ENCODE measurements at regions not wholly inside any gene's neighbourhood (a gene's known extent, or its start where the extent isn't known, plus 50 kb on each side); places are given as distances from the start of the nearest gene placed in this dataset.

DNA sequence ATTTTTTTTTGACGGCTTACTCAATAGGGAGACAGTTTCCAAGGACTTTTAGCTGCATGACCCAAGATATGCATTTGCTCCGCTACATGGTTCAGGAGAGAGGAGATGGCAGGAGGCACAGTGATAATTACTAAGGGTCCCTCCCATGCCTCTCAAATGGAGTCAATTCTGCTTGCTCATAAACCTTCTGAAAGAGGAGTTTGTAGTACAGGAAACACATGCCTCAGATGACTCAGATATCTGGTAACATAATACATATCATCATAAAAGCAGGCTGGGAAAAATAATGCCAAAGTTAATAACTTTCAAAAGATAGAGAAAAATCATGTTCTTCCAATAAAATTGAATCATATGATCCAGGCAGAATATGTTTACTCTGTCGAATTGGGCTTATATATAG is 97.6 kb upstream of the DEFB112 start:
- DNase-seq: no peak
- ATAC-seq: no peak
- H3K27ac ChIP-seq: no peak overlapping the region
- no peaks in the 10 kb centered on the region for H3K9me3 ChIP-seq
- H3K36me3 ChIP-seq (replicated peaks in 1 of 2; ENCODE audit: insufficient read depth in 1 of 2, low read depth in 2 of 2): no peaks in the 10 kb centered on the region
- WGBS, 2 donors: 65 to 69% methylated on average over 3 of the region's 3 CpGs
- no peaks in the 10 kb centered on the region for H3K4me1 ChIP-seq
- H3K27me3 ChIP-seq: no peaks in the 10 kb centered on the region
- intact Hi-C loops (cut with DNase I): no loop called here
- TF ChIP-seq, protein P1, sequence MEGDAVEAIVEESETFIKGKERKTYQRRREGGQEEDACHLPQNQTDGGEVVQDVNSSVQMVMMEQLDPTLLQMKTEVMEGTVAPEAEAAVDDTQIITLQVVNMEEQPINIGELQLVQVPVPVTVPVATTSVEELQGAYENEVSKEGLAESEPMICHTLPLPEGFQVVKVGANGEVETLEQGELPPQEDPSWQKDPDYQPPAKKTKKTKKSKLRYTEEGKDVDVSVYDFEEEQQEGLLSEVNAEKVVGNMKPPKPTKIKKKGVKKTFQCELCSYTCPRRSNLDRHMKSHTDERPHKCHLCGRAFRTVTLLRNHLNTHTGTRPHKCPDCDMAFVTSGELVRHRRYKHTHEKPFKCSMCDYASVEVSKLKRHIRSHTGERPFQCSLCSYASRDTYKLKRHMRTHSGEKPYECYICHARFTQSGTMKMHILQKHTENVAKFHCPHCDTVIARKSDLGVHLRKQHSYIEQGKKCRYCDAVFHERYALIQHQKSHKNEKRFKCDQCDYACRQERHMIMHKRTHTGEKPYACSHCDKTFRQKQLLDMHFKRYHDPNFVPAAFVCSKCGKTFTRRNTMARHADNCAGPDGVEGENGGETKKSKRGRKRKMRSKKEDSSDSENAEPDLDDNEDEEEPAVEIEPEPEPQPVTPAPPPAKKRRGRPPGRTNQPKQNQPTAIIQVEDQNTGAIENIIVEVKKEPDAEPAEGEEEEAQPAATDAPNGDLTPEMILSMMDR (IDR thresholded peaks at IDR 0.05): no peak
- no peak for TF ChIP-seq POLR2A (IDR thresholded peaks at IDR 0.05)
- H3K4me3 ChIP-seq: no peak overlapping the region

DNA sequence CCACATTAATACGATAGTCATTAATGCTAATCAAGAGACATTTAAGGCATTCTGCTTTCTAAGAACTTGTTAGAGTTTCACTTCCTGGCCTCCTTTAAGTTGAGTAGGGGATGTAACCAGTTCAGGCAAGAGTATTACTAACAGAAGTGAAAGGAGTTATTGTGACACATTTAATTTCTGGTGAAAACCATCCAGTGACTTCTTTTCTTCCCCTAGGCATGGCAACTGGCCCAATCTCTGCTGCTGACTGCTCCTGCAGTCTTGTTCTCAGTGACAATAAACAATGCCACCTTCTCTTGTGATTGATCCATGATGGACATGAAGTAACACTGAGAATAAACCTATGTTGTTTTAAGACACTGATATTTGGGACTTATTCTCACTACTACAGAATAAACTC is 130.9 kb upstream of the DEFB112 start:
- H3K9me3 ChIP-seq: no peaks in the 10 kb centered on the region
- ATAC-seq: no peak
- TF ChIP-seq, protein P1 (IDR thresholded peaks at IDR 0.05): no peak
- TF ChIP-seq POLR2A (IDR thresholded peaks at IDR 0.05): no peak
- no peaks in the 10 kb centered on the region for H3K4me1 ChIP-seq
- intact Hi-C loops (cut with DNase I): no loop called here
- no peak overlapping the region for H3K4me3 ChIP-seq
- WGBS, 2 donors: 73 to 77% methylated on average over 1 of the region's 1 CpG
- H3K27me3 ChIP-seq: no peaks in the 10 kb centered on the region
- no peaks in the 10 kb centered on the region for H3K36me3 ChIP-seq (replicated peaks in 1 of 2; ENCODE audit: insufficient read depth in 1 of 2, low read depth in 2 of 2)
- H3K27ac ChIP-seq: no peak overlapping the region
- DNase-seq: no peak

DNA sequence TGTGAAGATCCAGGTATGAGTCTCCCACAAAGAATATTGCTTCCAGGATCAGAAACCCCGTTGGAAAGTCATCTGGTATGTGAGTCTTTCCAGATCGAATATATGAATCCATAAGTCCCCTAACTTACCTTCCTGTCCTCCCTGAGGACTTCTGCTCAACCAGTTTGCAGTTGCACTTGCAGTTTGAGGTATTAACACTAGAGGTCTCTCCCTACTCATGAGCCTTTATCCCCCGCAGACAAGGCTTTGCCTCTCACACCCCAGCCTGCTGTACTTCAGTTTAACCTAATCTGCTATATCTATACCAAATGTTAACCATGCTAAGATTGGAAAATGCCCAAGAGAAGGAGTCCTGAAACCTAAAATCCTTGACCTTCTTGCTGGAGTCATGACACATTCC is 135.3 kb upstream of the DEFB112 start:
- no peaks in the 10 kb centered on the region for H3K36me3 ChIP-seq (replicated peaks in 1 of 2; ENCODE audit: insufficient read depth in 1 of 2, low read depth in 2 of 2)
- ATAC-seq (no peak), DNase-seq (no peak)
- intact Hi-C loops (cut with DNase I): no loop called here
- no peak overlapping the region for H3K27ac ChIP-seq
- TF ChIP-seq, protein P1 (IDR thresholded peaks at IDR 0.05): no peak
- TF ChIP-seq POLR2A (IDR thresholded peaks at IDR 0.05): no peak
- no peaks in the 10 kb centered on the region for H3K27me3 ChIP-seq
- H3K4me1 ChIP-seq: no peaks in the 10 kb centered on the region
- WGBS, 2 donors: 17 to 31% methylated on average over 3 of the region's 3 CpGs
- H3K4me3 ChIP-seq: no peak overlapping the region
- H3K9me3 ChIP-seq: no peaks in the 10 kb centered on the region

DNA sequence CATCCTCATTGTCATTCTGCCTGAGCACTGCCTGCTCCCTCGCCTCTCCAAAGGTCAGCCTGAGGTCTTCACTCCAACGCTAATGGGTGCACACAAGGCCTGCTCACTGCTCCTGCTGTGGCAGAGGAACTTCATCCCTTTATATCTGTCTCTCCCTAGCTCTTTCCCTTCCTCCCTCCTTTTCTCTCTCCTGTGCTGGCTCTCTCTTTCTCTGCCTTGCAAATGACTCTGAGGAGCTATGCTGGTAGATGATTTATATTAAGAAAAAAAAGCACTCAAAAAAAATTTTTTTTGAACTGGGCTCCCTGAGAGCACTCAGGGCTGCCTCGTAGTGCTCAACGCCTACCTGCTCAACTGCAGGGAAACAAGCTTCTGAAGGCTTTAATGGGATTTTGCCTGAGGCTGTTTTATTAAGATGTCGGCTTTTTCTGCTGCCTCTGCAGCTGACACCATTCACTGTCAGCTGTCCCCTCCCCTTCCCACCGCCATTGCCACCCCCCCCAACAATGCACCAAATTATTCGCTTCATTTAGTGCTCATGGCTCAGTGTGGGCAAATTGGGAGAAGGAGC is 137.7 kb upstream of the DEFB112 start:
- intact Hi-C loops (cut with DNase I): no loop called here
- H3K27me3 ChIP-seq: no peaks in the 10 kb centered on the region
- 46 to 47% methylated on average over 7 of the region's 7 CpGs for WGBS, 2 donors
- DNase-seq: no peak
- H3K27ac ChIP-seq: no peak overlapping the region
- no peaks in the 10 kb centered on the region for H3K9me3 ChIP-seq
- no peaks in the 10 kb centered on the region for H3K36me3 ChIP-seq (replicated peaks in 1 of 2; ENCODE audit: insufficient read depth in 1 of 2, low read depth in 2 of 2)
- no peaks in the 10 kb centered on the region for H3K4me1 ChIP-seq
- H3K4me3 ChIP-seq: no peak overlapping the region
- no peak for ATAC-seq
- TF ChIP-seq POLR2A (IDR thresholded peaks at IDR 0.05): no peak
- TF ChIP-seq, protein P1 (IDR thresholded peaks at IDR 0.05): no peak

DNA sequence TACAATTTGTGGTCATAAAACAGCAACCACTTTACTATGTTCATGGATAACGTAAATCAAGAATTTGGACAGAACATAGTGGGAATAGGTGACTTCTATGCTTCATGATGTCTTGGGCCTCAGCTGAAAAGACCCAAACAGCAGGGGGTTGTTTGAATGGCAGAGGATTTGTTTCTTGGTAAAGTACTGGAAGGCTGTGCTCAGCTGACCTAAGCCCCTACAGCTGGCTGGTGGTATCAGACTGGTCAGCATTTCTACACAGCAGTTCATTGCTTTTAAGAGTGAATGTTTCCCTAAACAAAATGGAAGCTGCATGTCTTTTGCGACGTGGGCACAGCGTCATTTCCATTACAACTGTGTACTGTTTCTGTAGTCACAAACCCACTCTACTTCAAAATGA is 148.5 kb upstream of the DEFB112 start:
- Histone ChIP-seq H3K9me3 (no peaks in the 10 kb centered on the region), H3K27me3 (no peaks in the 10 kb centered on the region), H3K4me3 (no peak overlapping the region), H3K27ac (no peak overlapping the region), H3K4me1 (no peaks in the 10 kb centered on the region), H3K36me3 (replicated peaks in 1 of 2; ENCODE audit: insufficient read depth in 1 of 2, low read depth in 2 of 2) (no peaks in the 10 kb centered on the region)
- 69 to 79% methylated on average over 4 of the region's 4 CpGs for WGBS, 2 donors
- intact Hi-C loops (cut with DNase I): no loop called here
- DNase-seq: no peak
- TF ChIP-seq POLR2A (IDR thresholded peaks at IDR 0.05): no peak
- TF ChIP-seq, protein P1 (IDR thresholded peaks at IDR 0.05): no peak
- no peak for ATAC-seq

Measured in body of pancreas (tissue), 4 donors.